PFSK-1 (cell line): ENCODE measurements at regions not wholly inside any gene's neighbourhood (a gene's known extent, or its start where the extent isn't known, plus 50 kb on each side); places are given as distances from the start of the nearest gene placed in this dataset.

Source experiments
- FOXP2 ChIP-seq: optimal IDR thresholded peaks from 2 replicates; pipeline ENCODE3; 2011; ENCODE audit warnings: borderline replicate concordance, control low read depth, inconsistent platforms; ENCODE audit not compliant: insufficient read depth; ENCODE audit errors: extremely low read length, extremely low read depth
- POLR2AphosphoS5 ChIP-seq: IDR thresholded peaks from 2 replicates; pipeline ENCODE4 v1.6.1; 2012; ENCODE audit warnings: low read depth, mild to moderate bottlenecking, control low read depth, low read length, moderate library complexity
- SIN3A ChIP-seq: IDR thresholded peaks from 2 replicates; pipeline ENCODE4 v1.6.1; 2012; ENCODE audit warnings: mild to moderate bottlenecking, low read length, moderate library complexity, borderline replicate concordance; ENCODE audit not compliant: insufficient read depth
- TAF1 ChIP-seq: IDR thresholded peaks from 2 replicates; pipeline ENCODE4 v1.6.1; 2012; ENCODE audit warnings: low read length, control low read depth, borderline replicate concordance; ENCODE audit not compliant: insufficient read depth
- TF ChIP-seq, protein P1 (sequence below), 2 experiments: IDR thresholded peaks; 2 replicates each; pipeline versions ENCODE4 v1.6.1 to v1.8.0; 2011 to 2012; ENCODE audit warnings: low read depth in 2 of 2, low read length in 2 of 2, control low read depth in 1 of 2, inconsistent platforms in 1 of 2, mild to moderate bottlenecking in 1 of 2, moderate library complexity in 1 of 2; ENCODE audit not compliant: insufficient read depth in 1 of 2

DNA sequence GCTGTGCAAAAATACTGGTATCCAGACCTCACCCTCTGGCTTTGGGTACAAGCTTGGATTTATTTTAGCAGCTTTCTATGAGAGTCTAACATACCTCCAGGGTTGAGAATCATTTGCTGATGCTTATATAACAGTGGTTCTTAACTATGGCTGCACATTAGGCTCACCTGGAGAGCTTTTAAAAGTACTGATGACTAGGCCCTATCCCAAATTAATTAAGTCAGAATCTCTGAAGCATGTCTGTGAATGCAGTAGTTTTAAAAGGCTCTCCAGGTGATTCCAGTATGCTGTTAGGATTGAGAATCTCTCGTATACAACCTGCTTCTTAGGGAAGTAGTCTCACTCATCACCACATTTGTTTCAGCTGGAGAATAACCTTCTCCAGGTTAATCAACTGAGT lies 99.2 kb downstream of the PDHA2 start:
- TF ChIP-seq TAF1: no peak
- TF ChIP-seq, protein P1, sequence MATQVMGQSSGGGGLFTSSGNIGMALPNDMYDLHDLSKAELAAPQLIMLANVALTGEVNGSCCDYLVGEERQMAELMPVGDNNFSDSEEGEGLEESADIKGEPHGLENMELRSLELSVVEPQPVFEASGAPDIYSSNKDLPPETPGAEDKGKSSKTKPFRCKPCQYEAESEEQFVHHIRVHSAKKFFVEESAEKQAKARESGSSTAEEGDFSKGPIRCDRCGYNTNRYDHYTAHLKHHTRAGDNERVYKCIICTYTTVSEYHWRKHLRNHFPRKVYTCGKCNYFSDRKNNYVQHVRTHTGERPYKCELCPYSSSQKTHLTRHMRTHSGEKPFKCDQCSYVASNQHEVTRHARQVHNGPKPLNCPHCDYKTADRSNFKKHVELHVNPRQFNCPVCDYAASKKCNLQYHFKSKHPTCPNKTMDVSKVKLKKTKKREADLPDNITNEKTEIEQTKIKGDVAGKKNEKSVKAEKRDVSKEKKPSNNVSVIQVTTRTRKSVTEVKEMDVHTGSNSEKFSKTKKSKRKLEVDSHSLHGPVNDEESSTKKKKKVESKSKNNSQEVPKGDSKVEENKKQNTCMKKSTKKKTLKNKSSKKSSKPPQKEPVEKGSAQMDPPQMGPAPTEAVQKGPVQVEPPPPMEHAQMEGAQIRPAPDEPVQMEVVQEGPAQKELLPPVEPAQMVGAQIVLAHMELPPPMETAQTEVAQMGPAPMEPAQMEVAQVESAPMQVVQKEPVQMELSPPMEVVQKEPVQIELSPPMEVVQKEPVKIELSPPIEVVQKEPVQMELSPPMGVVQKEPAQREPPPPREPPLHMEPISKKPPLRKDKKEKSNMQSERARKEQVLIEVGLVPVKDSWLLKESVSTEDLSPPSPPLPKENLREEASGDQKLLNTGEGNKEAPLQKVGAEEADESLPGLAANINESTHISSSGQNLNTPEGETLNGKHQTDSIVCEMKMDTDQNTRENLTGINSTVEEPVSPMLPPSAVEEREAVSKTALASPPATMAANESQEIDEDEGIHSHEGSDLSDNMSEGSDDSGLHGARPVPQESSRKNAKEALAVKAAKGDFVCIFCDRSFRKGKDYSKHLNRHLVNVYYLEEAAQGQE (IDR thresholded peaks at IDR 0.05; ENCODE audit: insufficient read depth in 1 of 2, low read depth in 2 of 2, low read length in 2 of 2): no peak
- TF ChIP-seq SIN3A: no peak
- TF ChIP-seq POLR2AphosphoS5: no peak
- TF ChIP-seq FOXP2: no peak

DNA sequence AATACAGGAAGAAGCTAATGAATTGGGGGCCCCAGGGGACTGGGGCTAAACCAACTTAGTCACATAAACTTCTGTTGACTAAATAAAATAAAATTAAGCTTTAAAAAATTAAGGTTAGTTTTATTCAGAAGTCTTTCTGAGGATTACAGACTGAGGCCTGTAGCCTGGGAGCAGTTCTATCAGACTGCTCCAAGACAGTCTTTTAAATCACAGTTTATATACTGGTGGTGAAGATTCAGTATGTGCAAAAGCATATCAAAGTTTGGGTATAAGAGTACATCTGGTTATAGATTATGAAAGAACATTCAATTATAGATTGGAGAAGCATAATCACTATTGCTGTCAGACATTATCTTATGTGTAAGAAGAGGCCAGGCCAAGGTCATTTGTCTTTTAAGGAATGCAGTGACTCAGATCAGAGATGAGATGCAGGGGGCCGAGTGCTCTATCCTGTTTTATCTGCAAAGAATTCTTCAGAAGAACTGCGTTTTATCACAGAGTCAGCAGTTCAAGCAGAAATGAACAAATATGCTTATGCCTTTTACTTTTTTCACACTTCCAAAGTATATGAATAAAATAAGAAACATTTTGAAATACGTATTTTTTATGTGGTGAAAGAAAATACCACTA lies 109.4 kb downstream of the PDHA2 start:
- no peak for TF ChIP-seq POLR2AphosphoS5
- TF ChIP-seq TAF1: no peak
- no peak for TF ChIP-seq SIN3A
- TF ChIP-seq, protein P1 (IDR thresholded peaks at IDR 0.05; ENCODE audit: insufficient read depth in 1 of 2, low read depth in 2 of 2, low read length in 2 of 2): no peak
- no peak for TF ChIP-seq FOXP2

DNA sequence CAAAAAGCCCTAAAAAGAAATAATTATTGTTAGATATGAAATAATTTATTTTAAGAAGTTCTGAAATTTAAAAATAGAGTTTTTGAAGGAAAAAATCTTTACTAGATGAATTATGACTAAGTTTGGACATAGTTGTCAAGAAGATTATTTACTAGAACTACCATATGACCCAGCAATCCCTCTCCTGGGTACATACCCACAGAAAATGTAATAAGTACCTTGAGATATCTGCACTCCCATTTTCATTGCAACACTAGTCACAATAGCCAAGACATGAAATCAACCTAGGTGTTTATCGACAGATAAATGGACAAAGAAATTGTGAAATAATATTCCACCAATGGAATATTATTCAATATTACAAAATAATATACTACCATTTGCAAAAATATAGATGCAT lies 109.9 kb downstream of the PDHA2 start:
- TF ChIP-seq FOXP2 (no peak), POLR2AphosphoS5 (no peak), SIN3A (no peak), TAF1 (no peak)
- TF ChIP-seq, protein P1 (IDR thresholded peaks at IDR 0.05; ENCODE audit: insufficient read depth in 1 of 2, low read depth in 2 of 2, low read length in 2 of 2): no peak

DNA sequence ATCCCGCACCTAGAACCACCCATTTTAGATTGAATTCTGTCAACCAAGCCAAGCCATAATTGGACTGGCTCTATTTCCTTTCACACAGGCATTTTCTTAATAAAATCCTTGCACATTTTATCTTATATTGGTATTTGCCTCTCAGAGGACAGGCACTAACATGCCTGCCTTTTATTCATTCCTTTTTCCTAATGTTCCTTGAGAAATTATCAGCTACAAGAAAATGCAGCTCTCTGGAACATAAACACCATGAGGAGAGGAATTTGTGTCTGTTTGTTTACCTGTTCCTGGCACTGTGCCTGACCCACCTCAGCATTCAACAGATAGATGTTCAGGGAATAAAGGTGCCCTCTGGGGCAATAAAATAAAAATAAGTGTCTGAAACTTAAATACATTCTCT lies 116.2 kb downstream of the PDHA2 start:
- TF ChIP-seq SIN3A: no peak
- TF ChIP-seq, protein P1 (IDR thresholded peaks at IDR 0.05; ENCODE audit: insufficient read depth in 1 of 2, low read depth in 2 of 2, low read length in 2 of 2): no peak
- no peak for TF ChIP-seq TAF1
- TF ChIP-seq FOXP2: no peak
- TF ChIP-seq POLR2AphosphoS5: no peak
